SK-N-DZ (cell line): ENCODE measurements at regions not wholly inside any gene's neighbourhood (a gene's known extent, or its start where the extent isn't known, plus 50 kb on each side); places are given as distances from the start of the nearest gene placed in this dataset.

Experiments
- DNase-seq: peaks from one replicate; pipeline ENCODE4 v3.0.0-alpha.2; 2015; ENCODE audit warnings: low spot score

DNA sequence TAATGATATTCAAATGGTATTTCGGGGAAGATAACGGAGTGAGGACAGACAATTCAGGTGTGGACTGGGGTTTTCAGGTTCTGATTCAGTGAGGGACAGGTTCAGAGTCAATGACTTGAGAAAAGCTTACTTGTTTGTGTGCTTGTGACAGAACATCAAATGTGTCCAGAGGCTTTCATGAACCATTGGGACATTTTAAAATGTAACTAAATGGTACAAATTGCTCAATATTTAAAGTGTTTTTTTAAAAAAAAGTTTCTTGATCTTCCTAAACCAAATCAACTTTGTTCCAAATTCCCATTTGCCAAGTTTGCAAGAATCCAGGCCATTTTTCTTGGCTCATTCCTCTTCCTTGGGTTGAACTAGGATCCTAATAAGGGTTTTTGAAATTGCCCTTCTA is 59.4 kb upstream of the BZW1 start:
- no peak for DNase-seq

DNA sequence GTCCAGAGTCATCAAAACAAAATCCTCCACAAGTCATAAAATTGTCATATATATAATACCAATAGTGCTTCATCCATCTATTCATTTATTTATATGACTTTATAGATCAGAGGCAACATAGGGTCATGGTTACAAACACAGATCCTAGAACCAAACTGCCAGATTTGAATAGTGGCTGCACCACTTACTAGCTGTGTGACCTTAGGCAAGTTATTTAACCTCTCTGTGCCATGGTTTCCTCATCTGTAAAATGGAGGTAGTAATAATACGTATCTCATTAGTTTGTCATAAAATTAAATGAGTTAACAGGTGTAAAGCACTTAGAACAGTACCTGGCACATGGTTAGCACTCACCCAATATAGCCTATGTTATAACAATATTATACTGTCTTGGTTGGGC is 58.9 kb upstream of the BZW1 start:
- DNase-seq: no peak

DNA sequence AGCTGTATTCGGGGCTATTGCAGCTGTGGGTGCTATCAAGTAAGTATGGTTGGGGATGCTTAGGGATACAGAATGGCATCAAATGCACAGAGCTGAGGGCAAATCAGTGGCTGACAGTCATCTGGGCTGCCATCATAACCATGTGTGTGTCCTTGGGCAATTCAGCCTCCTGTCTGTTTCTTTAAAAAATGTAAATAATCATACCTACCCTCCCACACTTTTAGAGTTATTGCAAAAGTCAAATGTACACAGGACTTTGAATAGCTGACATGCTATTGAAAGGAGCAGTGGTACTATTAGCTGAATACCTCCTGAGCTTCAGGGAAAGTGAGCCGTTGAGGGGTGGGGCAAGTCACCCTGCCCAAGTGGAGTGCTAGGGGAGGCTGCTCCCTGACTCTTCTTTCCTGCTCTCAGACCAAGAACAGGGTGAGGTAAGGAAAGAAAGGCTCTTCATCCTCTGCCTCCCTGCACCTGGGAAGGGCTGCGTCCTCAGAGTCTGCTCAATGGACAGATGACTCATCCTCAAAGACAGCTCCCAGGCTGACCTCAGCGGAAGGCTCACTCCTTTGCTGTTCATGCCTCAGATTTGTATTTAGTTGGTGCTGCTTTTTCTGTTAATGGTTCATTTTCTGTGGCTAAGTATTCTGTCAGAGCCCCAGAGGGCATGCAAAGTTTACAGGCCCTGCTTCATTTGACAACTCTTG is 54.9 kb upstream of the BZW1 start:
- no peak for DNase-seq

DNA sequence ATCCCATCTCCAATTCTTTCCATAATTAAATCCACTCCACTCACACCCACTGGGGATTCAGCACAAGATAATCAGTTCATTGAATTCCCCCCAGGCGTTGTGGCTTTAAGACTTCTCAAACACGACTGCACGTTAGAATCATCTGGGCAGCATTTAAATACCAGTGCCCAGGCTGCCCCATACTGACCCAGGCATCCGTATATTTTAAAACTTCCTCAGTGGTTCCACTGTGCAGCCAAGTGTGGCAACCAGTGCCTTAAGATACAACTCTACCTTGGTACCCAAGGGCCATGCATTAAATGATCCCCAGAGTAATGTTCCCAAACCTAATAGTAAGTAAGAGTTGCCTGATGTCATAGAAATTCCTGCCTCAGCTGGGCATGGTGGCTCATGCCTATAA is 54.3 kb upstream of the BZW1 start:
- no peak for DNase-seq

DNA sequence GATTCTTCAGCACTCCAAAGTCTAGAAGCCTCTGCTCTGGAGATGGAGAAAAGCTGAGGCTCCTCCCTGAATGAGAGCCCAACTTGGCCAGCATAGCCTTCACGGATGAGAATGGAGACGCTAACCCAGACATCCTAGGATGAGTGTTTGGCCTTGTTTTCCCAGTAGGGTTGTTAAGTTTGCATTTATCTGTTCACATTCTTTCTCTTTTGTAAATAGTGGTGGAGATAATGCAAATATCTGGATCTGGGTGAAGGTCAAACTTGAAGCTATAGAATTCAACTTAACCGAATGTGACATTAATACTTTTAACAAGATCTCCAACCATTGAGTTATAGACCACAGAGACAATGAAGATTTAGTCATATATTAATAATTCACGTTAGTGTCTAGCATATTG is 53.4 kb upstream of the BZW1 start:
- DNase-seq: no peak

DNA sequence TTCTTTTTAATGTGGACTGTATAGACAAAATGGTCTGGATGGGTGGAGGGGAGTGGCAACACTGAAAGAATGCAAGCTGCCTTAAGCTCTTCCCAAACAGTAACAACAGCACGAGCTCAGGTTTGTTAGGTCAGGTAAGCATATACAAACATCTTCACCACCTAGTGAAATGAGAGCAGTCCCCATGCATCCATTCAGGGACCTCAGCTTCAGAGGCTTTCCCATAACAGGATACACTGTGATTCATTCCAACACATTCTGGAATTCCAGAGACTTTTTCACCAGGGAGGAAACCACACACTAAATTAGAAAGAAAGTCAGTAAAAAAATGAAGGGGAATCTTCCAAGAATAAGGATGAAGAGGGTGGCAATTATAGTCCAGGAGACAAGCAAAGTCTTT is 50.4 kb upstream of the BZW1 start:
- no peak for DNase-seq
